Esophagus squamous epithelium (tissue), 4 donors: ENCODE measurements at regions not wholly inside any gene's neighbourhood (a gene's known extent, or its start where the extent isn't known, plus 50 kb on each side); places are given as distances from the start of the nearest gene placed in this dataset.

Source experiments
- CTCF ChIP-seq, 6 experiments: fragments of 450-650 bp in 4 of 6; fragments of 200-600 bp in 2 of 6; sonication (generic) in 2 of 6; IDR thresholded peaks; one replicate each; pipeline ENCODE4 v1.5.1; 2016 to 2019; ENCODE audit warnings: antibody characterized with exemption in 6 of 6, mild to moderate bottlenecking in 4 of 6, moderate library complexity in 4 of 6
- POLR2A ChIP-seq, 4 donors: fragments of 450-650 bp; IDR thresholded peaks; one replicate each; pipeline ENCODE4 v1.6.1; 2017; ENCODE audit warnings: antibody characterized with exemption in 4 of 4, mild to moderate bottlenecking in 4 of 4, moderate library complexity in 3 of 4

- TF ChIP-seq CTCF (IDR thresholded peaks at IDR 0.05) (no peak), POLR2A (IDR thresholded peaks at IDR 0.05) (no peak)
Observed at GRCh38 chr1:112169517-112169916, 180.0 kb upstream of the KCND3 start.
